Breast epithelium (tissue), 4 donors: ENCODE measurements at regions not wholly inside any gene's neighbourhood (a gene's known extent, or its start where the extent isn't known, plus 50 kb on each side); places are given as distances from the start of the nearest gene placed in this dataset.
"Not testable (repeated sequence)": the region's sequence is repeated elsewhere in the genome, so short reads cannot be mapped to it uniquely, and the experiment has no call there.

Source experiments
- DNase-seq, 2 donors: peaks; one replicate each; pipeline ENCODE4 v3.0.0-alpha.2; 2019; ENCODE audit warnings: low spot score in 2 of 2
- H3K27ac ChIP-seq, 2 donors: fragments of 200-600 bp; sonication (generic) in 1 of 2; one replicate each; pipeline ENCODE4 v1.5.1; 2016 to 2019; ENCODE audit warnings: mild to moderate bottlenecking in 1 of 2
- H3K27me3 ChIP-seq, 2 donors: fragments of 200-600 bp; sonication (generic) in 1 of 2; one replicate each; pipeline versions ENCODE4 v1.5.1 to v1.6.0; 2017 to 2019; ENCODE audit warnings: control low read depth in 1 of 2, mild to moderate bottlenecking in 1 of 2
- H3K36me3 ChIP-seq: fragments of 200-600 bp; one replicate; pipeline ENCODE4 v1.5.1; 2019
- H3K4me1 ChIP-seq, 2 donors: fragments of 200-600 bp; sonication (generic); one replicate each; pipeline ENCODE4 v1.5.1; 2016 to 2019; ENCODE audit warnings: control low read depth in 1 of 2
- H3K4me3 ChIP-seq, 3 donors: fragments of 200-600 bp; sonication (generic); 1 replicate in 2 of 3; 2 replicates in 1 of 3; pipeline ENCODE4 v1.5.1; 2016 to 2019; ENCODE audit warnings: mild to moderate bottlenecking in 3 of 3, moderate library complexity in 2 of 3
- H3K9me3 ChIP-seq, 2 donors: fragments of 200-600 bp; sonication (generic) in 1 of 2; one replicate each; pipeline ENCODE4 v1.5.1; 2016 to 2019; ENCODE audit warnings: control low read depth in 1 of 2
- CTCF ChIP-seq, 3 donors: fragments of 450-650 bp; IDR thresholded peaks; one replicate each; pipeline ENCODE4 v1.5.1; 2016 to 2017; ENCODE audit warnings: antibody characterized with exemption in 3 of 3, mild to moderate bottlenecking in 3 of 3, moderate library complexity in 3 of 3
- POLR2A ChIP-seq: fragments of 450-650 bp; IDR thresholded peaks from one replicate; pipeline ENCODE4 v1.6.1; 2016; ENCODE audit warnings: antibody characterized with exemption, mild to moderate bottlenecking, moderate library complexity
- POLR2AphosphoS5 ChIP-seq, 3 donors: sonication (generic); formaldehyde crosslinking; IDR thresholded peaks; one replicate each; pipeline ENCODE4 v1.6.1; 2017; ENCODE audit warnings: antibody characterized with exemption in 3 of 3
- intact Hi-C: fragments of 100-400 bp; cut with DNase I; formaldehyde crosslinking; loops from one replicate; pipeline ENCODE4 v1.15.1; 2023; ENCODE audit warnings: low total_unique reads

GRCh38 chr4:117014236-117014635 is 71.1 kb downstream of the TRAM1L1 start:
- no peaks in the 10 kb centered on the region for H3K9me3 ChIP-seq
- no peak overlapping the region for H3K27ac ChIP-seq
- H3K27me3 ChIP-seq = no peaks in the 10 kb centered on the region
- no peak for TF ChIP-seq CTCF (IDR thresholded peaks at IDR 0.05)
- H3K4me3 ChIP-seq = no peak overlapping the region
- intact Hi-C loops = no loop called here
- no peak for DNase-seq
- no peaks in the 10 kb centered on the region for H3K36me3 ChIP-seq
- H3K4me1 ChIP-seq = no peaks in the 10 kb centered on the region

GRCh38 chr4:117010671-117011070 is 74.7 kb downstream of the TRAM1L1 start:
- intact Hi-C loops = no loop called here
- Histone ChIP-seq H3K4me1 (no peaks in the 10 kb centered on the region), H3K9me3 (no peaks in the 10 kb centered on the region), H3K4me3 (no peak overlapping the region), H3K27me3 (no peaks in the 10 kb centered on the region), H3K27ac (no peak overlapping the region), H3K36me3 (no peaks in the 10 kb centered on the region)
- no peak for DNase-seq
- no peak for TF ChIP-seq POLR2AphosphoS5 (IDR thresholded peaks at IDR 0.05)
- TF ChIP-seq POLR2A = no peak
- TF ChIP-seq CTCF (IDR thresholded peaks at IDR 0.05) = no peak

- no peak for DNase-seq
These were observed 84.3 kb downstream of the TRAM1L1 start for GRCh38 chr4:117001077-117001476.

GRCh38 chr4:116982656-116983055 is 102.7 kb downstream of the TRAM1L1 start:
- DNase-seq = no peak
- H3K9me3 ChIP-seq = no peaks in the 10 kb centered on the region
- no peaks in the 10 kb centered on the region for H3K4me1 ChIP-seq
- H3K36me3 ChIP-seq = no peaks in the 10 kb centered on the region
- H3K4me3 ChIP-seq = no peak overlapping the region
- no peak for TF ChIP-seq POLR2AphosphoS5 (IDR thresholded peaks at IDR 0.05)
- no peak for TF ChIP-seq POLR2A
- no peak for TF ChIP-seq CTCF (IDR thresholded peaks at IDR 0.05)
- H3K27me3 ChIP-seq = no peaks in the 10 kb centered on the region
- H3K27ac ChIP-seq = no peak overlapping the region
- intact Hi-C loops = no loop called here

More at GRCh38 chr4:117001077-117001476, 84.3 kb downstream of the TRAM1L1 start:
- H3K9me3 ChIP-seq = no peaks in the 10 kb centered on the region
- H3K4me1 ChIP-seq = no peaks in the 10 kb centered on the region
- TF ChIP-seq CTCF (IDR thresholded peaks at IDR 0.05) (no peak), POLR2A (no peak), POLR2AphosphoS5 (IDR thresholded peaks at IDR 0.05) (no peak)
- no peaks in the 10 kb centered on the region for H3K36me3 ChIP-seq
- intact Hi-C loops = no loop called here
- H3K4me3 ChIP-seq = no peak overlapping the region
- H3K27me3 ChIP-seq = no peaks in the 10 kb centered on the region
- H3K27ac ChIP-seq = no peak overlapping the region

- DNase-seq, H3K27me3 ChIP-seq, H3K27ac ChIP-seq, intact Hi-C loops, H3K36me3 ChIP-seq, H3K4me1 ChIP-seq, H3K9me3 ChIP-seq, H3K4me3 ChIP-seq: not testable (repeated sequence)
These were observed 104.9 kb downstream of the TRAM1L1 start for GRCh38 chr4:116980436-116980835.

GRCh38 chr4:116959045-116959444 is 126.3 kb downstream of the TRAM1L1 start:
- TF ChIP-seq POLR2A (no peak), CTCF (IDR thresholded peaks at IDR 0.05) (no peak)
- Histone ChIP-seq H3K36me3 (no peaks in the 10 kb centered on the region), H3K4me3 (no peak overlapping the region), H3K9me3 (no peaks in the 10 kb centered on the region), H3K4me1 (no peaks in the 10 kb centered on the region), H3K27me3 (no peaks in the 10 kb centered on the region), H3K27ac (no peak overlapping the region)
- intact Hi-C loops = no loop called here
- no peak for DNase-seq
